ENCODE measurements at regions not wholly inside any gene's neighbourhood (a gene's known extent, or its start where the extent isn't known, plus 50 kb on each side); places are given as distances from the start of the nearest gene placed in this dataset.

- no peak for DNase-seq
Measured at GRCh38 chr2:238689871-238690389, 158.0 kb upstream of the TWIST2 start.

GRCh38 chr2:238690511-238690910 is 157.4 kb upstream of the TWIST2 start:
- DNase-seq: no peak

DNA sequence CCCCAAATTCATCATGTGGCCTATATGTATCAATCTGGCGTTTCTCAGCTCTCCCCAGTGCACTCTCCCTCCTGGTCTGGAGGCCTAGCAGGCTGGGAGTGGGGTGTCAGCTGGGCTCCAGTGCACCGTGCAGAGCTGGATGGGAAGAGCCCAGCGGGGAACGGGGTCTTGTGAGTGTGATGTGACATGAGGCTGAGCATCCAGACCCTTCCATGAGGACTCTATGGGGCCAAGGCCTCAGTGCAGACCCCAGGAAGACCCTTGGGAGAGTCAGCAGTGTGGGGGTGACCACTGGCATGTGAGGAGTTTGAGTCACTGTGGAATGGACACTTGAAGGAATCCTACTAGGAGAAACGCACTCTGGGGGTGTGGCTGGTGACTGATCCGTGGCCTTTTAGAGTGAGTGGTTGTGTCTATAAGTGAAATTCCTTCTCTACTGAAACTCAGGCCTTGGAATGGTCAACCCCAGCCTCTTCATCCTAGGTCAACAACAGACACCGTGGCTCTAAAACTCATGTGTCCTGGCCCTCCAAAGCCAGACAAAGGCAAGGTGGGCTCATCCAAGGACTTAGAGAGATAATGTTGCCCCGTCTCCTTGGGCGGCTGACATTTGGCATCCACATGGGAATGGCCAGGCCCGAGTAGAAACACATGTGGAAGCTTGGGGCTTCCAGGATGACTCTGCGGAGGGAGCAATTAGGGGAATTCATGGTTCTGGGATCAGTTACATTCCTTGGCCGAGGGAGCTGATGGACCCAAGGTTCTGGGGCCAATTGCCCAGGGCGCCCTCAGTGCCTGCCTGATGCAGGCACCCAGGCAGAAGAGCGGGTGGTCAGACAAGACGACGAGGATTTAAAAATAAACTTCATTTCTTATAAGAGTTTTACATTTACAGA is 156.0 kb upstream of the TWIST2 start:
- no peak for DNase-seq

DNA sequence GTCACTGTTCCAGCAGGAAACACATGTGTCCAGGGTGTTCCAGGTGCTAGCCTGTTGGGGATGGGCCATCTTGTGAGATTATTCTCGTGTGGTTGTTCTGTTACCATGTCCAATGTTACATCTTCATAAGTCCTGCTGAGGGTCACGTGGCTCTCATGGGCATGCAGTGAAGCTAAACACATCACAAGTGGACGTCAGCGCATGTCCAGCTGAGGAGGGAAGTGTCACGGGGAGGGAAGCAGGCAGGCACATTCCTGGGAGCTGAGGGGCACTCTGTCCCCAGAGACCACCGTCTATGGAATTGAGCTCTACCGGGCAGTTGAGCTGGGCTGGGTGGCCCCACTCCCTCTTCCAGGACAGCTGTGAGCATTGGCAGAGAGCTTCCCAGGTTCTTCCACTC is 155.3 kb upstream of the TWIST2 start:
- DNase-seq: no peak

- no peak for DNase-seq
Measured at GRCh38 chr2:238693337-238694093, 154.4 kb upstream of the TWIST2 start.

- no peak for DNase-seq
Measured at GRCh38 chr2:238694136-238694755, 153.6 kb upstream of the TWIST2 start.

DNA sequence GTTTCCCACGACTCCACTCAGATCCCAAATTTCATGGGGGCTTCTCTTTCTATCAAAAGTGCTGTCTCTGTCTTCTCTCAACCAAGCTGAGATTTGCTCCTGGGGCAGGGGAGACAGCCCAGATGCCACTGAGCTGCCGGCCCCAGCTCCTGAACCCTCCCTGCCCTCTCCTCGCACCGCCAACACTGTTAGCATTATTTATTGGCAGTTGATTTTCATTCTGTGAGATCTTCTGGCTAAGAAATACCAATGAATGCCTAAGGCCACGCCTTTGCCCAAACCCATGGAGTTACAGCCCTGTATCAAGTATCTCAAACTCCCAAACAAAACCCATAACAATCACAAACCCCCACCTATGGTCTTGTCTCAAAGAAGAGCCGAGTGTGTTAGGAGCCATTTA is 153.0 kb upstream of the TWIST2 start:
- no peak for DNase-seq

GRCh38 chr2:238695538-238695937 is 152.3 kb upstream of the TWIST2 start:
- DNase-seq: no peak

- DNase-seq: no peak
Measured at GRCh38 chr2:238696331-238696730, 151.6 kb upstream of the TWIST2 start.

GRCh38 chr2:238696786-238697185 is 151.1 kb upstream of the TWIST2 start:
- no peak for DNase-seq

GRCh38 chr2:238697193-238698071 is 150.5 kb upstream of the TWIST2 start:
- no peak for DNase-seq

DNA sequence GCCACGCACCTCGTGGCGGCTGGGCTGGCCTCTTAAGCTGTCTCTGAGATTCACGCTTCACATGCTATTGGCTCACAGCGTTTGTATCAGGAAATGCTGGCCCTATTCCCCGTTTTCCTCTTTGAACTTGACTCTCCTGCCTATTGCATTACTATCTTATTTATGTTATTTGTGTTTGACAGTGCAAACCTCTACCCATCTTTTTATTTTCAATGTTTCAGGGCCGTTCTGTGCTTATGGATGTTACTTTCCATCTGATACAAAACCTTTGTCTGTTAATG is 149.9 kb upstream of the TWIST2 start:
- DNase-seq: no peak

DNA sequence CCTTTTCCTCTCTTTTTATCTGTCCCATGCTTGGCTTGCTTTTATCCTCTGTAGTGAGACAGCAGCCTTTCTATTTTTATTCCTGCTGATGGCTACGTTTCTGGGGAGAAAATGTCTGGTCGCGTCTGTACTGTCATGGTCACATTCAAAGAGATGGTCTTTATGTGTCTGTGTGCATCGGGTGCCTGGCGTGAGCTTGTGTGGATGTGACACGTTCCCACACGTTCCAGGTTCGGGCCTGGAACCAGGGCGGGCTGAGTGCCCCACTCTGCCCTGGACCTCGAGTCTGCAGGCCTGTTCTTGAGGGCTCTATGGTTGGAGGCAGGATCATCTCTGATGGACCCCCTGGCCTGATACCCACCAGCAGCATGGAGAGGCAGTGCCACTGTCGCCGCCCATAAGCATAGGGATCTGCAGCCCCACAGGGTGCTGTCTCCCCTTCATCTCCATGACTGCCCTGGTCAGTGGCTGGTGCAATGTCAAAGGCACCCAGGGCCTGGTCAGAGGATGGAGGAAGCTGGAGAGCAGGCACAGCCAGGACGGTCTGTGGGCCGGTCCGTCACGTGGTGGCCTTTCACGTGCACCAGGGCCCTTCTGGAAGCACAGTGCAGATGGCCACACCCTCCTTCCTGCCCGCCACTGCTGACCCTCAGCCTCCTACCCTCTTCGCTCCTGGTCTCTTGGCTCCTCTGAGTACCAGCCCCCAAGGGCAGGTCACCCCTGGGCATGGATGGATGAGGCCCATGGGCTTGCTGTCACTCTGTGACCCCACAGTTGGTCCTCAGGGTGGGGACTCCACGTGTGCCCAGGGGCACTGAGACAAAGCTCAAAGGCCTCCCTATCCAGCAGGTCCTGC is 149.2 kb upstream of the TWIST2 start:
- no peak for DNase-seq

DNA sequence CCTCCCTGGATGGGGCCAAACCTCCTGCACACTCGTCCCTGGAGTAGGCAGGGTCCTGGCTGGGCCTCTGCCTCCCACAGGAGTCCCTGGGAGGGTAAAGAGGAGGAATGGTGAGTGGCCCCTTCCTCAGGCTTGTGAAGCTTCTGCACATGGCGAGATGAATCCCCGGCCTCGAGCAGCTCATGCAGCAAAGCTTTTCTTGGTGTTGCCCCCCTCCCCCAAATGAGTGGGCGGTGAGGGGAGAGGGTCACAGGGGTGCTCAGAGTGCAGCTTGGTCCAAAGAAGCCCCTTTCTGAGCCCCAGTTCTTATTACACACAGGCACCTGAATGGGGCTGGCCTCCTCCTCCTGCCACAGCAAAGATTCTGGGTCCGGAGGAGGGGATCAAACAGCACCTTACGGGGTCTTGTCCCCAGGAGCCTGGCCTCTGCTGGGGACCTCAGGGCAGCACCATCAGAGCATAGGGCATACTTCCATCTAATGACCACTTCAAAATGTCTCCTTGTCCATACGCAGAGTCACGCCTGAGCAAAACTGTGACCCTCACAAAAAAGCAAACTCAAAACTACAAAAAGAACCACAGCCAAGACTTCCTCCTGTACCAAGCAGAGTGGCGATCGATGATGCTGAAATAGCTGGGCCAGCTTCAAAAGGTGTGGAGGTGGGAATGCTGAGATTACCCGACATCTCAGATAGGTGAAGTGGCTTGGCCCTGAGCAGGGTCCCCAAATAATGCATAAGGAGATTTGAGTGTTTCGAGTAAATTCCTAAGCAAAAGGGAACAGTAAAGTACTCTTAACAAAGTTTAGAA is 148.4 kb upstream of the TWIST2 start:
- no peak for DNase-seq

- DNase-seq: no peak
Measured at GRCh38 chr2:238700117-238700457, 147.8 kb upstream of the TWIST2 start.

DNA sequence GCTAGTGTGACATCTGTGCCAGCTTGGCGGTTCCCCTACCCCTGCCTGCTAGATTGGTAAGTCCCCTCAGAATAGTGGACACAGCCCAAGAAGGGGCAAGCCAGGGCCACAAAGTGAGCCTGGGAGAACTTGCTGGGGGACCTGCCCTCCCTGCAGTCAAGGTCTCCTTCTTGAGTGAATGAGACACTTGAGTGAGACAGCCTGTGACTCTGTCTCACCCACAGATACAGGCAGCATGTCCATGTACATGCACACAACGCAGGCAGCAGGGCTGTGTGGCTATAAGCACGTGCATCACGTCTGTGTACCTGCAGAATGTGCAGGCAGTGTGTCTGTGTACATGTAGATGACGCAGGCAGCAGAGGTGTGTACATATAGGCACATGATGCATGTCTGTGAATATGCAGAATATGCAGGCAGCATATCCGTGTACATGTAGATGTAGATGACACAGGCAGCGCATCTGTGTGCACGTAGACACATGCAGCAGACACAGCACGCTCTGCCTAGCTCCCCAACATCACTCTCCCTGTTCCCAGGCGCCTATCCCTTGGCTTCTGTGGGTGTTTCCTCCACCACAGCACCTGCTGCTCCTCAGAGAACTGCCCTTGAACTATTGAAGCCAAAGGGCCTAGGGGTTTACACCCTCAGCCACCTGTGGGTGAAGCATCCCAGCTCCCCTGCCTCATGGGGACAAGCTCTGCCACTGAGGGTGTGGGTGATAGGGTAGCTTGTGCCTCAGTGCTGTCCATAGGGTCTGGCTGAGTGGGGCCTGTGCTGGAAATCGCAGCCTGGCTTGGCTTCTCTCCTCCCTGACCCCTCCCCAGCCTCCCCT is 147.2 kb upstream of the TWIST2 start:
- DNase-seq: no peak

- DNase-seq: no peak
Measured at GRCh38 chr2:238701341-238702206, 146.3 kb upstream of the TWIST2 start.

DNA sequence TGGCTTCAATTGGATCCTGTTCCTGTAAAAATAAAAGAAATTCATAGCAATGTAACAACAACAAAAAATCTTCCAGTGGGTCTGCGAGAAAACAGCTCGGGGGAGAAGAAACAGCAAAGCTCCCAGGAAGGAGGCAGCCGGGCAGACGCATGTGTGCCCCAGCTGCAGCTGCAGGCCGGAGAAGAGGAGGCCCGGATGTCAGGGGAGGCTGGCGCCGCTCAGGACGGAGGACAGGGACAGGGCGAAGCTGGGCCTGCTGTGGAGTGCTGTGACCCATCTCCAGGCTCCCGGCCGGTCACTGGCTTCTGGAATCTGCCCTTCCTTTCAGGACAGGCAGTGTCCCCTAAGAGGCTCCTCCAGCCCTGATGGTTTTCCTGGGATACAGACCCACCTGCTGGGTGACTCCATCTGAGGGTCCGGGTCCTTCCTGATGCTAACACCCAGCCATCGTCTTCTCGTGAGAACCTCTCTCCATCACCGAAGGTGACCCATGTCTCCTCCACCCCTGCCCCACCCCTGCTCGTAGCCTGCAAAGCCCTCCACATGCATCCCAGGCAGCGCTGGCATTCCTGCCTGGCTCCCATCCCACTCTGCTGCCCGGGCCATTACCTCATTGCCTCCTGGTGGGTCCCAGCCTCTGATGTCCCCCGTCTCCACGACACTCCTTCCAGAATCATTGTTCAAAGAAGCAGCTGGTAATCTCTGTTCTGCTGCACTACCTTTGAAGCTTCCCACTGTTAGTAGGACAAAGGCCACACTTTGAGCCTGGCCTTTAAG is 145.4 kb upstream of the TWIST2 start:
- DNase-seq: no peak

Data from NCI-H1092 treated with DMSO at 0.1 percent for 48 hours (cell line).